ENCODE measurements at regions not wholly inside any gene's neighbourhood (a gene's known extent, or its start where the extent isn't known, plus 50 kb on each side); places are given as distances from the start of the nearest gene placed in this dataset.

- H3K4me1 Mint-ChIP-seq: peaks cover 5% of the 10 kb centered on the region; the same call in 2 of the 3 replicates
- H3K36me3 ChIP-seq (ENCODE audit: insufficient read depth): no peaks in the 10 kb centered on the region
- H3K4me3 Mint-ChIP-seq: no peak overlapping the region
- DNase-seq (ENCODE audit: low spot score) (no peak), ATAC-seq (no peak)
- H3K4me1 ChIP-seq (ENCODE audit: insufficient read depth): peaks cover 7% of the 10 kb centered on the region; the same call in 1 of the 2 replicates
- no peak for TF ChIP-seq POLR2AphosphoS5 (IDR thresholded peaks at IDR 0.05; ENCODE audit: low read depth)
- TF ChIP-seq ZNF331 (CRISPR knock-in tag; IDR thresholded peaks at IDR 0.05; ENCODE audit: low read depth): no peak
- no peak for TF ChIP-seq CREB1 (CRISPR knock-in tag; IDR thresholded peaks at IDR 0.05; ENCODE audit: low read depth)
- no peak for TF ChIP-seq STAT1 (IDR thresholded peaks at IDR 0.05; ENCODE audit: unreplicated experiment)
- no peak for TF ChIP-seq ZNF114 (CRISPR knock-in tag; IDR thresholded peaks at IDR 0.05)
- no peak for TF ChIP-seq JUNB (IDR thresholded peaks at IDR 0.05; ENCODE audit: unreplicated experiment)
- no peak for TF ChIP-seq EZH2phosphoT487 (IDR thresholded peaks at IDR 0.05; ENCODE audit: unreplicated experiment)
- no peak for TF ChIP-seq ZNF462 (CRISPR knock-in tag; IDR thresholded peaks at IDR 0.05)
- TF ChIP-seq REST (IDR thresholded peaks at IDR 0.05; ENCODE audit: unreplicated experiment): no peak
- TF ChIP-seq CTCF (conservative IDR thresholded peaks at IDR 0.05; ENCODE audit: low read depth in 2 of 2): no peak
- TF ChIP-seq NANOG (IDR thresholded peaks at IDR 0.05; ENCODE audit: borderline replicate concordance): no peak
- no peak for TF ChIP-seq ETS1 (IDR thresholded peaks at IDR 0.05)
- TF ChIP-seq EZH2 (IDR thresholded peaks at IDR 0.05; ENCODE audit: low read depth, unreplicated experiment): no peak
- H3K27me3 Mint-ChIP-seq (ENCODE audit: insufficient read depth, low read depth, poor library complexity): no peaks in the 10 kb centered on the region
- H3K4me3 ChIP-seq: no peak overlapping the region
- H3F3A ChIP-seq (replicated peaks; ENCODE audit: low read depth): no peaks in the 10 kb centered on the region
- no peaks in the 10 kb centered on the region; the same call in 1 of the 2 replicates for H3K9me2 ChIP-seq (ENCODE audit: insufficient read depth)
- no peaks in the 10 kb centered on the region for H3K79me2 ChIP-seq (replicated peaks; ENCODE audit: insufficient read depth)
- H3K27me3 ChIP-seq (ENCODE audit: insufficient read depth): no peaks in the 10 kb centered on the region
- H2AFZ ChIP-seq: no peak overlapping the region
- no peak overlapping the region for H3K4me2 ChIP-seq
- no peak overlapping the region for H3K27ac ChIP-seq (ENCODE audit: low read depth)
- no peaks in the 10 kb centered on the region for H4K20me1 ChIP-seq (replicated peaks; ENCODE audit: insufficient read depth)
- H3K27ac Mint-ChIP-seq: 0 out of 2 replicates have a peak overlapping the region, but pooled peaks have one; percentile 18
- H3K9me3 Mint-ChIP-seq: no peaks in the 10 kb centered on the region
- H3K36me3 Mint-ChIP-seq (ENCODE audit: low read depth): no peaks in the 10 kb centered on the region; the same call in 2 of the 3 replicates
Measured at GRCh38 chr5:91824406-91824805, 441.3 kb upstream of the ARRDC3 start.

Data from GM23338 (cell line).